Activated gamma-delta T cell treated with Interleukin-2 at 50 U/mL for 16 hours (primary cell): ENCODE measurements at regions not wholly inside any gene's neighbourhood (a gene's known extent, or its start where the extent isn't known, plus 50 kb on each side); places are given as distances from the start of the nearest gene placed in this dataset.
"Not testable (repeated sequence)": the region's sequence is repeated elsewhere in the genome, so short reads cannot be mapped to it uniquely, and the experiment has no call there.

Experiments used
- DNase-seq: peaks from one replicate; pipeline ENCODE4 v3.0.0-alpha.2; 2020

GRCh38 chr2:37759989-37760388 is 88.5 kb upstream of the CDC42EP3 start:
- not testable (repeated sequence) for DNase-seq

- DNase-seq = no peak
Measured at GRCh38 chr2:37760471-37760870, 89.0 kb upstream of the CDC42EP3 start.

GRCh38 chr2:37762281-37762680 is 90.8 kb upstream of the CDC42EP3 start:
- not testable (repeated sequence) for DNase-seq

DNA sequence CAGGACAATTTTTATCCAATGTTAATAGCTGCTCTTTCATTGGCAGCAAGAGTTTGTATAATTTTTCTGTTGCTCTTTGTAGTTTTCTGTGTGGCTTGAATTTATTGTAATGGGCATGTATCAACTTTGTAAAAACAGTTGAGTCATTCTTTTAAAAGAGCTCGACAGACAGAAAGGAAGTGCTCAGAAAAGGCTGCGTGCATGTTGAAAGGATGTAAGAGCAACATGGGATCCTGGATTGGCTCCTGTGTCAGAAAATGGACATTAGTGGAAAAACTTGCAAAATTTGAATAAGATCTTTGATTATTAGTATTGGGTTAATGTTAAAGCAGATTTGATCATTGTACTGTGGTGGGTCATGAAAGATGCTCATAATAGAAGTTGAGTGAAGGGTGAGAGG is 93.3 kb upstream of the CDC42EP3 start:
- DNase-seq = no peak

- DNase-seq = no peak
Measured at GRCh38 chr2:37766106-37766505, 94.7 kb upstream of the CDC42EP3 start.

DNA sequence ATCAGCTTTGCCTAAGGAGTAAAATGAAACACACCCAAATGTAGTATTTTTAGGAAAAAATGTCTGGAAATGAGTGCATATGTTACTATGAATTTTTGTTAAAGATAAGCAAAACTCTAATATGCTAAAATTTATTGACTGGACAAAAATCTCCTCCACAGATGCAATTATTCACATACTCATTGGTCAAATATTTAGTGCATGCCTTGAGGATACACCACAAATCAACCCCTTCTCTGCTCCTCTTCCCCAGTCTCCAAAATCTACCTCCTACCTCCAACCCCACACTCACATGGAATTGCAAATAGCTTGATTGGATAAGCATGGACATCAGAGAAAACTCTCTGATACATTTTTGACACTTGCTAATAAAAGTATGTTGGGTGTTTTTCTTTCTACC is 95.6 kb upstream of the CDC42EP3 start:
- no peak for DNase-seq

GRCh38 chr2:37767959-37768925 is 96.8 kb upstream of the CDC42EP3 start:
- no peak for DNase-seq

DNA sequence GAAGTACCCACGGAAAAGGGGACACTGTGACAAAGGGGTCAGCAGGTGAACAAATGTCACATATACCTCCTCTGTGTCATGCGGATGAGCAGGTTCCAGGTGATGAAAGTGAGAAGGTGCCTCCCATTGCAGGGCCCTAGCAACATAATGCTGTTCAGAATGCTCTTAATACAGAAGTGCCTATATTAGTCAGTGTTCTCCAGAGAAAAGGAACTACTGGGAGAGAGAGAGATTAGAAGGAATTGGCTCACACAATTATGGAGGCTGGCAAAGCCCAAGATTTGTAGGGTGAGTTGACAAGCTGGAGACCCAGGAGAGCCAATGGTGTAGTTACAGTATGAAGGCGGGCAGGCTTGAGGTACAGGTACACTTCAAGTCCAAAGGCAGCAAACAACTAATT is 98.1 kb upstream of the CDC42EP3 start:
- no peak for DNase-seq

GRCh38 chr2:37770797-37771196 is 99.4 kb upstream of the CDC42EP3 start:
- no peak for DNase-seq

- no peak for DNase-seq
Measured at GRCh38 chr2:37771600-37772088, 100.2 kb upstream of the CDC42EP3 start.

DNA sequence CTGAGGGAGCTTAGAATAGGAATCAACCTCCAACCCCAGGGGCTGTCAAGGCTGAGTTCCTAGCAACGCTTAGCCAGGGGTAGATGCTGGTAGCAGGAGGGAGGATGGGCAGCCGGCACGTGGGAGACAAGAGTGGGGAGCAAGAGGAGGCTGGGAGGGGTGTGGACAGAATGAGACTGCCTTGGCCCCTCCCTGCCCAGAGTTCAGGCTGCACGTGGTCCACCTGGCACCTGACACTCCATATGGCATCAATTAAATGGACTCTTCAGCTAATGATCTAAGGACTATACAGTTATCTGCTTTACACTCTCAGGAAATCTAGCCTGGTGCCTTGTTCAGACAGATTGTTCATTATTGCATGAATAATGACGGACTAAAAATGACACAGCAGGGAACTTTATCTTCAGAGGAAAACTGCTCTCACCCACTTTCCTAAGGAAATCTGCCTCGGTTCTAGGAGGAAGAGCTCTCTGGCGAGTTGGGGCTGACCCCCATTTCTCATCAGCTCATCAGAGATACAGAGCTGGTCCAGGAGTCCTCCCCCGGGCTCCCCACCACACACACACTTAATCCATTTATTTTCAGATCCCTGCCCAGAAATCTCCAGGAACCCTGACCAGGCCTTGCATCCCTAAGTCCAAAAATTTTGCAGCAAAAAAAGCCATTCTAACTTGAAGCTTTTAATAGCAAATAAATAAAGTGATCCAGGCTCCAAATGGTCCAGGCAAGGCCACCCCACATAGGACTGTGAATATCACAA is 102.1 kb upstream of the CDC42EP3 start:
- DNase-seq = no peak

- not testable (repeated sequence) for DNase-seq
Measured at GRCh38 chr2:37774171-37774944, 102.9 kb upstream of the CDC42EP3 start.

DNA sequence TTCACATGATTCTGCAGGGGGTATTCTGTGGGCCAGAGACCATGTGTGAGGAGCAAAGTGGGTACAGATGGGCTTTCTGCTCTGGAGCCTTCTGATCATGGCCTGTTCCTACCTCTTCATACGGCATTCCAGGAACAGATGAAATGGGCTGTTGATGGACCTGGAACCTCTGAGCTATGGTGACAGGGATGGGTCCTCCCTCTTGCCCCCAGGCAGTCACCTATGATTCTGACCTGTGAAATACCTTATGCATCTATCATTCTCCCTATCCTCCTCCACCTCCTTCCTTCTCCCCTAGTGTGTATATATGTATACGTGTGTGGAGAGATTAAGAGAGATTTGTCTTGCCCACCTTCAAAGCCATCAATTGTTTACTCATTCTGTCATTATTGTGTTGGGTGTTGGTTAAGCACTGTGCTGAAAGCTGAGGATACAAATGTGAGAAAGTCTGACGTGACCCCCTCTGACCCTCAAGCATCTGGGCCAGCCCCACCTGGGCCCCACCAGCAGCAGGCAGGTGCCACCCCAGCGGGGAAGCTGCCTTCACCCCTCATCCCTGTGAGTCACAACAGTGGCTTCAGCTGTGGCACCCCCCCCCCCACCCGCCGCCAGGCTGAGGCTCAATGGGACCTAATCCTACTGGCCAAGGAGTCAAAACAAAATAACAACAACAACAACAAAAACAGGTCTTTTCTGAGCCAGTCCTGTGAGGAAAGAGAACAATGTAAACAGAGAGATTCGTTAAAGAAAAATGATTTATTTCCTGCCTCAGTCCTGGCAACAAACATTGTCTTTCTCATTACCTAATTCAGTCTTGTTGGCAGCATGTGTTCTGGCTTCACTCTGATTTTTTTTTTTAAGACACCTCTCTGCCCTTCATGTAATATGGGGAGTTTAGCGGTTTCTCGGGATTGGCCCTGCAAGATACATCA is 103.8 kb upstream of the CDC42EP3 start:
- no peak for DNase-seq

GRCh38 chr2:37775908-37776250 is 104.4 kb upstream of the CDC42EP3 start:
- DNase-seq = no peak

GRCh38 chr2:37776487-37776886 is 105.0 kb upstream of the CDC42EP3 start:
- DNase-seq = no peak

- DNase-seq = no peak
Measured at GRCh38 chr2:37779139-37779538, 107.7 kb upstream of the CDC42EP3 start.

GRCh38 chr2:37779611-37780386 is 108.4 kb upstream of the CDC42EP3 start:
- no peak for DNase-seq

DNA sequence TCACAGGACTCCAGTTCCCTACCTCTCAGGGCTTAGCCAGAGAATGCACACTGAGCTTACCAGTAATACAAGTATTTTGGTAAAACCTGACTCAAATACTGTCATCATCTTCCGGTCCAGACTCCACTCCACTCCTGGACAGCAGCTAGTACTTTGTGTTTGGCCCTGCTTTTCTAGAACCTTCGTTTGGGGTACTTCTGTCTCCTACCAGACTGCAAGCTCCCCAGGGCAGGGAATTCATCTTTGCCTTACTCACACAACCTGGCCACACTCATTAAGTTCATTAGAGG is 108.9 kb upstream of the CDC42EP3 start:
- no peak for DNase-seq

- no peak for DNase-seq
Measured at GRCh38 chr2:37781028-37781427, 109.6 kb upstream of the CDC42EP3 start.

DNA sequence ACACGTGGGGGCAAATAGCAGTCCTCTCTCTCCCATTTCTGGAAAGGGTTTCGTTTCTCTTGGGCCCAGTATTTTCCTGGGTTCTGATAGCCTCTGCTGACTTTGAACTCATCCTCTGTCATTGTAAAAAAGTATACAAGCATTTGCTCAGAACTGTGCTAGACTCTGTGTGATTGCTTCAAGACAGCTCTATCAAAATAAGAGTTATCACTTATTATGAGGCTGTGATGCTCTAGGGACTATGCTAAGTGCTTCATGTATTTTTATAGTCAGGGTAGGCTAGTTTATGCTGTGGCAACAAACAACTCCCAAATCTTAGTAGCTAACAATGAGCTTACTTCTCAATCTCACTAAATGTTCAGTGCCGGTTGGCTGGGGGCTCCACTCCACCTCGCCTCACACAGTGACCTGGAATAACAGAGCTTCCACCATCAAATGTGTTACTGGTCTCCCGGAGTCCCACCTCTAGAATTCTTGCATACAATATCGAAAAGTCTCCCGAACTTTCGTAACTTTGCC is 110.8 kb upstream of the CDC42EP3 start:
- DNase-seq = no peak

GRCh38 chr2:37782721-37783371 is 111.4 kb upstream of the CDC42EP3 start:
- no peak for DNase-seq
